LHCN-M2 (cell line): ENCODE measurements at regions not wholly inside any gene's neighbourhood (a gene's known extent, or its start where the extent isn't known, plus 50 kb on each side); places are given as distances from the start of the nearest gene placed in this dataset.
A peak's percentile ranks its signal among the peaks of the same experiment; 100 is the strongest.
"Not testable (repeated sequence)": the region's sequence is repeated elsewhere in the genome, so short reads cannot be mapped to it uniquely, and the experiment has no call there.

Source experiments
- DNase-seq: peaks from one replicate; pipeline ENCODE4 v3.0.0-alpha.2; 2012; ENCODE audit warnings: low read depth

DNA sequence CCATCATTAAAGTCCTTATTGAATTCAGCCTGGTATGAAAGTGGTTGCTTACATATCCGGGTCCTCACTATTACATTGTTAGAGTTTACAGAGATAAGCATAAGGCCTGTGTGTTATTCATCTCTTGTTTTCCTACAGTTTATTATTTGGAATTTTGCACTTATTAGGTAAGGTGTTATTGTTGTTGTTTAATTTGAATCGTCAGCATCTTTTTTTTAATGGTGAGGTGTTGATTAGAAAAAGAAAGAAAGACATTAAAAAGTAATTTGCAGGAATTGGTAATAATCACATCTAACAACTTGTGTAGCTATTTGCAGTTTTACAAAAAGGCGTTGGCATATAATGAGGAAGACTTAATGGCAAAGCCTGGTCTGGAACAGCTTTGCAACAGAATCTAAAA is 158.6 kb downstream of the SAMD5 start:
- DNase-seq: no peak

DNA sequence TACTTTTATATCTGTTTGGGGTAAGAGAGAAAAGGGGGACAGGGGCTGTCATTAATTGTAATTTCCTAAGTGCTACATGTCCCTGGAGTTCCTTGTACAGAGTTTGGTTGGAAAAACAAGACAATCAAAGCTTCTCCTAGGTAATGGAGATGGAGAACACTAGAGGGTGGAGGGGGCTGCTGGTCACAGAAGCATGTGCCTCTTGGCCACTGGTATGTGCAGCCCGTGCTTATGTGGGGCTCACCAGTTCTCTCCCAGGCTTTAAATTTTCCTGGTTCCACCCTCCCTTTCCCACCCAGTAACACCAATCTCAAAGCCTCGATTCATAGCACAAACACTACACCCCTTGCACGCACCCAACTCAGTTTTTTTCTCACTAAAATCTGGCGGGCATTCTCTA is 165.6 kb downstream of the SAMD5 start:
- no peak for DNase-seq

DNA sequence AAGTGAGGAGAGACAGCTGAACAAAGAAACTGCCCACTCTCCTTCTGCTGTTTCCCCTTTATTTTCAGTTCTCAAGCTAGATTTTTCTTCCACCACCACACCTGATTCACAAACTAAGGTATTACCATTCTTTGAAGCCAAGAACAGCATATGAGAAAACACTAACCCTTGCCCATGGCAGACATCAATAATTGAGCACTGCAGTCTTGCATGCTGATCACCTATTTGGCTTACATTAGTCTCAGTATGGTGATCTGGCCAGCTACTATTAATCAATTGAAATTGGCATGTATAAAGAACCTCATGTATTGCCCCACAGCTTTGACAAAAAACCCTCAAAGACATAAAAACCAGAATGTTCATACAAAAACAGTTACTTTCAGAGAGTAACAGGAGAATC is 166.3 kb downstream of the SAMD5 start:
- no peak for DNase-seq

GRCh38 chr6:147675281-147675680 is 166.8 kb downstream of the SAMD5 start:
- DNase-seq: no peak

- DNase-seq: peak; percentile 37
These were observed 168.2 kb downstream of the SAMD5 start for GRCh38 chr6:147676495-147677199.

DNA sequence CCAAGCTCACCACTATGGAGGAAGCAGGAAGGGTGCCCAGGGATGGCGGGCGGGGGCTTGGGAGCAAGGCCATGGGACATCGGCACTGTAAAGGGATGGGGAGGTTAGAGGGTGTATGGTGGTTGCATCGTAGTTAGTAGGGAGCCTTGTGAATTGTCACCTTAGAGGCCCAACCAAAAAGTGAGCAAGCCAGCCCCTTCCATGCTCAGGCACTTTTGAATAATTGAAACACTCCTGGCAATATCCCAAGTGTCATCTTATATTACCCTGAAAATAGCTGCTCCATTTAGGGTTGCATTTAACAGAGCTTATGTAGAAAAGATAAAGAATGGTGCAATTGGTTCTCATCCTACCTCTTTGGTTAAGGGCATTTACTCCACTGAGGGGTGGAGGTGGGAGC is 169.2 kb downstream of the SAMD5 start:
- DNase-seq: no peak

DNA sequence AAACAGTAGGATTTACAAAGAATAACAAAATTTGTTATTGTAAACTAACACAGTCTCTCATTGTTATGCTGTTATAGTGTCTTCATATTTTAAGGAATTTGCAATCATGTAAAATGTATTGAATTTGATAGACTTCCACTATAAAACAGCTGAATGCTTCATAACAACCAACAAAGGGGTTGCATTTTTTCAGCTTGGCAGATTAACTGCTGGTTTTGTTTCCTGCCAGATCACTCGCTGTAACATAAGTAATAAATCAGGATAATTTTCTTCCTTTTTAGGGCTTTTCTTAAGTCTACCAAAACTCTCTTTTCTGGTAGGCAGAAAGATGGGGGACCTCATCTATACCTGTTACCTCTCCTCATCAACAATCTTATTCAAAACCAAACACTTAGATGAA is 169.8 kb downstream of the SAMD5 start:
- DNase-seq: no peak

- no peak for DNase-seq
These were observed 176.4 kb downstream of the SAMD5 start for GRCh38 chr6:147684906-147685305.

DNA sequence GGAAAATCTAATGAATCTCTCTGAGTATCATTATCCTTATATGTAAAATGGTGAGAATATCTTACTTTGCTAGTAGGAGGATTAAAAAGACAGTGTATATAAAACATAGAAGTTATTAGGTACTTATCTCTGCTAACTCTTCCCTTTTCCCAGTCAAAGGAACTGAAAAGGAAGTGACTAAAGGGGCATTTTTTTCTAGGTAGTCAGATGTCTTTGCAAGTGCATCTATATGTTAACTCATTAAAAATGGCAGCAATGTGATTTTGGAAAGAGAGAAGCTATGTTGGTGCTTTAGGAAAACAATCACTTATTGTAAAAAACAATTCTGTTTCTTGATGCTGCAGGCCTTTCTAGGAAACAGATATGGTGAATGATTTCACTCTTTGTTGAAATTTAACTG is 180.9 kb downstream of the SAMD5 start:
- no peak for DNase-seq

DNA sequence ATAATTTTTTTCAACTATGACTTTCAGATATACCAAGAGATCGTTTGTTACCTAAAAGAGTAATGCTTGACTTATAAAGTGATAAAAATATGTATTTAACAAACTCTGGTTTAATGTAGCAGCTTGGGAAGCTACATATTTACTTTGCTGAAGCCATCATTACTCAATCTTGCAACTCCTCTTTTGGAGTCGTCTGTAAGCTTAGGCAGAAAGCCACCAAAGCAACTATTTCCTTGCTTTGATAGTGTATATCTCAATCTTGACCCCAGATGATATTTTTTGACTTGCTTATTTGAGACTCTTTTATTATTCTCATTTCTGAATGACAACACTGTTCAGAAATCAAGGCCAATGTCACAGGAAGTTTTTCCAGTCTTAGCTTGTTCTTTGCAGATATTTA is 183.0 kb downstream of the SAMD5 start:
- DNase-seq: no peak

DNA sequence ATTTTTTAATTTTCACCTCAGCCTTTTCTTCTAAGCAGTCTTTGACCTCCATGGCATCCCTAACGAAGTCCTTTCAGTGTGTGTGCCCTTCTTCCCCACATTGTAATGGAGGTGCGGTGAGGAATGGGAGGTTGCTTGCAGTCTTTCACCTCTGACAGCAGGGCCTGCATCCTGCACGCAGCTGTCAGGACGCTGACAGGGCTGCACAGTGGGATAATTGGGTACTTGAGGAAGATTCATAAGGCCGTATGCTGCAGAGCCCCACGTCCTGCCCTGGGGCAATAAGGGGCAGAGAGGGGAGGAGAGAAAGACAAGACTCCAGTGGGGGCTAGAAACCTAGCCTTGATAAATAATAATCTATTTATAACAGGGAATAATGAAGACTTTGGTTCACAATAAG is 184.7 kb downstream of the SAMD5 start:
- DNase-seq: no peak

- DNase-seq: not testable (repeated sequence)
These were observed 186.1 kb downstream of the SAMD5 start for GRCh38 chr6:147694556-147694955.

DNA sequence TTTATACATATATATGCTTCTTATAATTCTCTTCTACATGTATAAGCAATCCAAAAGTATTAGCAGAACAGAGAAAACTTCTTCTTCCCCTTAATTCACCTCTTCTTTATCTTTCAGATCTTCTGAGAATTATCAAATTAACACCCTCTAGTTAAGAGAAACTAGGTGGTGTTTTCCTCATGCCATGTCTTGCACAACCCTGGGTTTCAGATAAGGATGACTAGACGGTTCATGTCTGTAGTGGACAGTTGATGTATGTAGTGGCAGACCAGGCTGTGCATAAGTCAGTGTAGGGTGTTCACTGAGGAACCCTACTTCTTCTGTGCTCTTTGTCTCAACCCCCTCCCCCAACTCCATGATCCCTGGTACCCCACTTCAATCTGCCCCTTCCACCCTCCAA is 187.3 kb downstream of the SAMD5 start:
- DNase-seq: no peak

GRCh38 chr6:147699140-147699539 is 190.7 kb downstream of the SAMD5 start:
- no peak for DNase-seq

GRCh38 chr6:147699637-147700036 is 191.1 kb downstream of the SAMD5 start:
- peak; percentile 81 for DNase-seq

GRCh38 chr6:147700436-147701209 is 192.1 kb downstream of the SAMD5 start:
- peak; percentile 35 for DNase-seq

DNA sequence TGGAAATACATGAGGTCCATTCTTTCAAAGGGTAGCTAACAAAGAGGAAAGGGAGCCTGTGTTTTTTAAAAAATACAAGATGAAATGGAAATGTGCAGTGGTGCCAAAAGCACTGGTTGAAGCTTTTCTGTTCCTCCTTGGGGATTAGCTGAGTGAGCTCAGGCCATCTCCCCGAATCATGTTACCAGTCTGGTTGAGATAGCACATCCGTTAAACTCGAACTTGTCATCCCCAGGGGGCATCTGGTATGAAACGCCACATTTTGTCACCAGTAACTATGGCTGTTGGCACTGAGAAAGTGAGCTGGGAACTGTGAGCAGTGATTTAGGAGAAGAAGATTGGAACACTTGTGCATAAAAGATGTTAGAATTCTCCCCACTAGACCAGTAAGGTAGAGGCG is 196.2 kb downstream of the SAMD5 start:
- no peak for DNase-seq

GRCh38 chr6:147707524-147707923 is 199.0 kb downstream of the SAMD5 start:
- no peak for DNase-seq

DNA sequence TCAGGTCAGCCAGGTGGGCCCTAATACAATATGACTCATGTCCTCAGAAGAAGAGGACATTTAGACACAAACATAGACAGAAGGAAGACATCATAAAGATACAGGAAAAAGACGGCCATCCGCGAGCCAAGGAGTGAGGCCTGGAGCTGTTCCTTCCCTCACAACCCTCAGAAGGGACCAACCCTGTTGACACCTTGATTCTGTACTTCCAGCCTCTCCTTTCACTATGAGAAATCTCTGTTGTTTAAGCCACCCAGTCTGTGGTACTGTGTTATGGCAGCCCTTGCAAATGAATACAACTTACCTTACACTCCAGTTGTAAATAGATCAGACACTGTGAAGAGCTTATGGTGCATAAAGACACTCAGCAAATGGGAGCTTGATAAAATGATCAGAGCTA is 199.7 kb downstream of the SAMD5 start:
- DNase-seq: no peak

- no peak for DNase-seq
These were observed 201.1 kb downstream of the SAMD5 start for GRCh38 chr6:147709396-147710272.

DNA sequence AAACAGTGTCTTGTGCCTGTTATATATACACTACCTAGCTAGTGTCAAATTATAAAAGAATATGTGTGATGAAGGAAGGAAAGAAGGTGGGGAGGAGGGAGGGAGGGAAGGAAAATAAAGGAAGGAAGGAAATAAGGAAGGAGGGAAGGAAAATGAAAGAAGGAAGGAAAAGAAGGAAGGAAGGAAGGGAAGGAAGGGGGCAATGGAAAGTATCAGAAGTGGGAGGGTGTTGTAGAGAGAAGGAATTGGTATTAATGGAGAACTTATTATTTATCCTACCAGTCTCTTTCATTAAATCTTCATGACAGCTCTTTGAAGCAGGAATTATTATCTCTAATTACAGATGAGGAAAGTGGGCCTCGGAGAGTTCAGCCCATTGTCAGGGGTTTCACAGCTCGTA is 202.4 kb downstream of the SAMD5 start:
- no peak for DNase-seq

- DNase-seq: no peak
These were observed 203.0 kb downstream of the SAMD5 start for GRCh38 chr6:147711476-147711875.
